SK-N-SH (cell line): ENCODE measurements at regions not wholly inside any gene's neighbourhood (a gene's known extent, or its start where the extent isn't known, plus 50 kb on each side); places are given as distances from the start of the nearest gene placed in this dataset.

ENCODE experiments used
- CHD2 ChIP-seq: fragments of 150-350 bp; IDR thresholded peaks from 2 replicates; pipeline ENCODE4 v1.6.1; 2018; ENCODE audit warnings: low read length; ENCODE audit not compliant: partially characterized antibody
- CTCF ChIP-seq: fragments of 200-600 bp; sonication (generic); IDR thresholded peaks from 2 replicates; pipeline ENCODE4 v1.6.1; 2017; ENCODE audit warnings: antibody characterized with exemption, mild to moderate bottlenecking, moderate library complexity
- ELF1 ChIP-seq: IDR thresholded peaks from 2 replicates; pipeline ENCODE4 v1.4.0; 2012
- GATA2 ChIP-seq: sonication (generic); formaldehyde crosslinking; IDR thresholded peaks from 2 replicates; pipeline ENCODE4 v1.5.0; 2020; ENCODE audit warnings: mild to moderate bottlenecking, missing genetic modification reagents
- JUND ChIP-seq: IDR thresholded peaks from 2 replicates; pipeline ENCODE4 v1.4.0; 2012
- PBX3 ChIP-seq: IDR thresholded peaks from 2 replicates; pipeline ENCODE4; 2012
- RAD21 ChIP-seq: IDR thresholded peaks from 2 replicates; pipeline ENCODE4 v1.6.1; 2012; ENCODE audit warnings: mild to moderate bottlenecking, low read length
- REST ChIP-seq: IDR thresholded peaks from 2 replicates; pipeline ENCODE4 v1.6.1; 2012; ENCODE audit warnings: mild to moderate bottlenecking, low read depth, low read length, moderate library complexity
- RFX5 ChIP-seq: IDR thresholded peaks from 2 replicates; pipeline ENCODE4 v1.6.1; 2012; ENCODE audit warnings: mild to moderate bottlenecking, improper control_type of control experiment, low read length
- SIN3A ChIP-seq: IDR thresholded peaks from 2 replicates; pipeline ENCODE4 v1.6.1; 2012; ENCODE audit warnings: low read depth, mild to moderate bottlenecking, low read length, moderate library complexity, borderline replicate concordance
- SMC3 ChIP-seq: IDR thresholded peaks from 2 replicates; pipeline ENCODE4 v1.6.1; 2012; ENCODE audit warnings: low read depth, low read length, improper control_type of control experiment
- TCF12 ChIP-seq: IDR thresholded peaks from 2 replicates; pipeline ENCODE4 v1.4.0; 2012
- TEAD4 ChIP-seq: IDR thresholded peaks from 2 replicates; pipeline ENCODE4 v1.4.0; 2012; ENCODE audit warnings: mild to moderate bottlenecking, borderline replicate concordance; ENCODE audit not compliant: insufficient read depth

DNA sequence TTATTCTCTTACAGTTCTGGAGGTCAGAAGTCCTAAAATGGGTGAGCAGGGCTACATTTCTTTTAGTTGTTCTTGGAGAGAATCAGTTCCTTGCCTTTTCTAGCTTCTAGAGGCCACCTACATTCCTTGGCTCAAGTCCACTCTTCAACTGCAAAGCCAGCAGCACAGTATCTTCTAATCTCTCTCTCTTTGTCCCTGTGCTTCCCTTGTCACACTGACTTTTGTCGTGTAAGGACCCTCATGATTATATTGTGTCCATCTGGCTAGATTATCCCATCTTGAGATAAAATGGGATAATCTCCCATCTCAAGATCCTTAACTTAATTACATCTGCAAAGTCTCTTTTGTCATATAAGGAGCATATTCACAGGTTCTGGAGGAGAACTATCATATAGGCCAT lies 359.0 kb downstream of the ADRA2A start:
- TF ChIP-seq REST = no peak
- no peak for TF ChIP-seq TEAD4
- no peak for TF ChIP-seq RFX5
- no peak for TF ChIP-seq CTCF
- TF ChIP-seq SMC3 = no peak
- TF ChIP-seq PBX3 = no peak
- no peak for TF ChIP-seq GATA2
- TF ChIP-seq ELF1 = no peak
- no peak for TF ChIP-seq SIN3A
- TF ChIP-seq RAD21 = no peak
- no peak for TF ChIP-seq JUND
- no peak for TF ChIP-seq CHD2
- no peak for TF ChIP-seq TCF12
